Stimulated activated CD4-positive, alpha-beta T cell treated with anti-CD3 and anti-CD28 coated beads, Interleukin-12 subunit alpha, Interleukin-12 subunit beta, amount 100 ng/mL, for 4 hours (primary cell): ENCODE measurements at regions not wholly inside any gene's neighbourhood (a gene's known extent, or its start where the extent isn't known, plus 50 kb on each side); places are given as distances from the start of the nearest gene placed in this dataset.

ENCODE experiments used
- DNase-seq: peaks from one replicate; pipeline ENCODE4 v3.0.0-alpha.2; 2020

GRCh38 chr5:68618501-68618900 is 402.9 kb downstream of the PIK3R1 start:
- DNase-seq = no peak

GRCh38 chr5:68627001-68627400 is 411.4 kb downstream of the PIK3R1 start:
- DNase-seq = no peak

- DNase-seq = no peak
These were observed 412.7 kb downstream of the PIK3R1 start for GRCh38 chr5:68628082-68628814.

- DNase-seq = no peak
These were observed 414.8 kb downstream of the PIK3R1 start for GRCh38 chr5:68630354-68630753.

- no peak for DNase-seq
These were observed 416.3 kb downstream of the PIK3R1 start for GRCh38 chr5:68631884-68632283.

- DNase-seq = no peak
These were observed 425.7 kb downstream of the PIK3R1 start for GRCh38 chr5:68641211-68641610.

- DNase-seq = no peak
These were observed 427.5 kb downstream of the PIK3R1 start for GRCh38 chr5:68643064-68643463.

- no peak for DNase-seq
These were observed 429.4 kb downstream of the PIK3R1 start for GRCh38 chr5:68644971-68645370.

GRCh38 chr5:68646144-68646543 is 430.6 kb downstream of the PIK3R1 start:
- DNase-seq = no peak

GRCh38 chr5:68647743-68648142 is 432.2 kb downstream of the PIK3R1 start:
- DNase-seq = no peak

- DNase-seq = no peak
These were observed 433.6 kb downstream of the PIK3R1 start for GRCh38 chr5:68648944-68649857.

- no peak for DNase-seq
These were observed 437.0 kb downstream of the PIK3R1 start for GRCh38 chr5:68652534-68652965.

GRCh38 chr5:68653471-68653870 is 437.9 kb downstream of the PIK3R1 start:
- no peak for DNase-seq

- DNase-seq = no peak
These were observed 436.5 kb upstream of the SLC30A5 start for GRCh38 chr5:68657055-68657961.

GRCh38 chr5:68658810-68659372 is 434.9 kb upstream of the SLC30A5 start:
- DNase-seq = no peak

- DNase-seq = no peak
These were observed 433.9 kb upstream of the SLC30A5 start for GRCh38 chr5:68659881-68660280.

GRCh38 chr5:68661237-68661636 is 432.6 kb upstream of the SLC30A5 start:
- no peak for DNase-seq

GRCh38 chr5:68662804-68663307 is 431.0 kb upstream of the SLC30A5 start:
- DNase-seq = no peak

GRCh38 chr5:68669864-68670575 is 423.8 kb upstream of the SLC30A5 start:
- no peak for DNase-seq

GRCh38 chr5:68673106-68673822 is 420.6 kb upstream of the SLC30A5 start:
- no peak for DNase-seq

- DNase-seq = no peak
These were observed 420.0 kb upstream of the SLC30A5 start for GRCh38 chr5:68673823-68674180.
